ENCODE measurements at regions not wholly inside any gene's neighbourhood (a gene's known extent, or its start where the extent isn't known, plus 50 kb on each side); places are given as distances from the start of the nearest gene placed in this dataset.

- TF ChIP-seq POLR2AphosphoS5 (IDR thresholded peaks at IDR 0.05; ENCODE audit: low read depth, low read length) = no peak
- no peak for TF ChIP-seq POLR2A (IDR thresholded peaks at IDR 0.05; ENCODE audit: low read depth, low read length)
Observed at GRCh38 chr6:105974986-105975385, 111.2 kb upstream of the PRDM1 start.

Measured in GM12892 (cell line).